HepG2 (cell line): ENCODE measurements at regions not wholly inside any gene's neighbourhood (a gene's known extent, or its start where the extent isn't known, plus 50 kb on each side); places are given as distances from the start of the nearest gene placed in this dataset.

Experiments
- AFF4 ChIP-seq: sonication (generic); formaldehyde crosslinking; IDR thresholded peaks from 2 replicates; pipeline ENCODE4 v1.4.0; 2020; ENCODE audit warnings: missing genetic modification reagents
- EP300 ChIP-seq, 3 experiments: sonication (generic) in 1 of 3; formaldehyde crosslinking in 1 of 3; IDR thresholded peaks; 2 replicates each; pipeline versions ENCODE4 v1.5.1 to v1.6.1; 2011 to 2020; ENCODE audit warnings: low read depth in 2 of 3, low read length in 2 of 3, borderline replicate concordance in 1 of 3, improper control_type of control experiment in 1 of 3, mild to moderate bottlenecking in 1 of 3, missing genetic modification reagents in 1 of 3, moderate library complexity in 1 of 3
- ESRRA ChIP-seq: sonication (generic); formaldehyde crosslinking; IDR thresholded peaks from 2 replicates; pipeline ENCODE4 v1.5.1; 2020; ENCODE audit warnings: mild to moderate bottlenecking, low read depth, missing genetic modification reagents
- FOSL2 ChIP-seq: sonication (generic); formaldehyde crosslinking; IDR thresholded peaks from 2 replicates; pipeline ENCODE4 v1.4.0; 2020; ENCODE audit warnings: missing genetic modification reagents
- GATAD2A ChIP-seq: IDR thresholded peaks from 2 replicates; pipeline ENCODE4 v1.6.1; 2016
- HNF4G ChIP-seq, 2 experiments: sonication (generic) in 1 of 2; formaldehyde crosslinking in 1 of 2; IDR thresholded peaks; 2 replicates each; pipeline versions ENCODE4 v1.4.0 to v1.6.1; 2011 to 2020; ENCODE audit warnings: borderline replicate concordance in 2 of 2, low read depth in 2 of 2, mild to moderate bottlenecking in 2 of 2, low read length in 1 of 2, missing genetic modification reagents in 1 of 2, moderate library complexity in 1 of 2
- KAT8 ChIP-seq: IDR thresholded peaks from 2 replicates; pipeline ENCODE4 v1.6.1; 2016; ENCODE audit warnings: missing genetic modification reagents, missing compliant biosample characterization
- KDM2A ChIP-seq: sonication (generic); formaldehyde crosslinking; IDR thresholded peaks from 2 replicates; pipeline ENCODE4 v1.4.0; 2020; ENCODE audit warnings: low read depth, missing genetic modification reagents, borderline replicate concordance
- MED1 ChIP-seq: sonication (generic); formaldehyde crosslinking; IDR thresholded peaks from 2 replicates; pipeline ENCODE4 v1.4.0; 2020; ENCODE audit warnings: missing genetic modification reagents
- MXD4 ChIP-seq: IDR thresholded peaks from 2 replicates; pipeline ENCODE4 v1.6.1; 2016; ENCODE audit warnings: mild to moderate bottlenecking, missing biosample characterization, missing genetic modification reagents
- ZBTB26 ChIP-seq: IDR thresholded peaks from 2 replicates; pipeline ENCODE4 v1.6.1; 2016; ENCODE audit warnings: missing compliant biosample characterization, missing genetic modification reagents, borderline replicate concordance
- ZBTB4 ChIP-seq: sonication (generic); formaldehyde crosslinking; IDR thresholded peaks from 2 replicates; pipeline ENCODE4 v1.4.0; 2020; ENCODE audit warnings: missing genetic modification reagents, mild to moderate bottlenecking, borderline replicate concordance
- ZMYM2 ChIP-seq: sonication (generic); formaldehyde crosslinking; IDR thresholded peaks from 2 replicates; pipeline ENCODE4 v1.8.0; 2022; ENCODE audit warnings: mild to moderate bottlenecking, missing genetic modification reagents
- ZNF33A ChIP-seq: sonication (generic); formaldehyde crosslinking; IDR thresholded peaks from 2 replicates; pipeline ENCODE4 v1.5.1; 2020; ENCODE audit warnings: missing genetic modification reagents, mild to moderate bottlenecking, moderate library complexity, borderline replicate concordance
- ZNF354B ChIP-seq: sonication (generic); formaldehyde crosslinking; IDR thresholded peaks from 2 replicates; pipeline ENCODE4 v1.8.0; 2022; ENCODE audit warnings: mild to moderate bottlenecking, missing genetic modification reagents
- ZNF605 ChIP-seq: sonication (generic); formaldehyde crosslinking; IDR thresholded peaks from 2 replicates; pipeline ENCODE4 v1.8.0; 2022; ENCODE audit warnings: mild to moderate bottlenecking, missing genetic modification reagents
- ZNF800 ChIP-seq: sonication (generic); formaldehyde crosslinking; IDR thresholded peaks from 2 replicates; pipeline ENCODE4 v1.4.0; 2020; ENCODE audit warnings: missing genetic modification reagents

- TF ChIP-seq ZBTB4 (CRISPR knock-in tag) = peak; percentile 60; the same call in 1 of the 2 replicates
- TF ChIP-seq MXD4 (CRISPR knock-in tag) = 0 out of 2 replicates have a peak, but pooled peaks have one; percentile 41
- TF ChIP-seq KAT8 (CRISPR knock-in tag) = 0 out of 2 replicates have a peak, but pooled peaks have one; percentile 27
- TF ChIP-seq ESRRA (CRISPR knock-in tag) = peak; percentile 65; the same call in 1 of the 2 replicates
- TF ChIP-seq MED1 (CRISPR knock-in tag) = no peak
- no peak for TF ChIP-seq ZNF800
- 0 out of 2 replicates have a peak, but pooled peaks have one; percentile 15 for TF ChIP-seq GATAD2A (CRISPR knock-in tag)
- peak in 1 of 2 experiments; percentile 2; a peak in 1 of 4 replicates for TF ChIP-seq EP300 (IDR thresholded peaks at IDR 0.05; ENCODE audit: low read depth in 2 of 2, low read length in 2 of 2)
- TF ChIP-seq EP300 (CRISPR knock-in tag; IDR thresholded peaks at IDR 0.05; ENCODE audit: borderline replicate concordance) = no peak
- no peak for TF ChIP-seq ZMYM2 (CRISPR knock-in tag)
- TF ChIP-seq KDM2A (CRISPR knock-in tag) = peak; percentile 56; the same call in 1 of the 2 replicates
- TF ChIP-seq HNF4G (IDR thresholded peaks at IDR 0.05; ENCODE audit: borderline replicate concordance, low read depth, low read length) = no peak
- TF ChIP-seq HNF4G (CRISPR knock-in tag; IDR thresholded peaks at IDR 0.05; ENCODE audit: borderline replicate concordance, low read depth) = 0 out of 2 replicates have a peak, but pooled peaks have one; percentile 61
- peak; percentile 92 for TF ChIP-seq ZBTB26
- no peak for TF ChIP-seq ZNF605 (CRISPR knock-in tag)
- 0 out of 2 replicates have a peak, but pooled peaks have one; percentile 10 for TF ChIP-seq ZNF33A (CRISPR knock-in tag)
- 0 out of 2 replicates have a peak, but pooled peaks have one; percentile 13 for TF ChIP-seq AFF4 (CRISPR knock-in tag)
- no peak for TF ChIP-seq ZNF354B (CRISPR knock-in tag)
- no peak for TF ChIP-seq FOSL2
These were observed 265.6 kb downstream of the ANAPC1 start (continued) for GRCh38 chr2:111618226-111618977.
